H9 (cell line): ENCODE measurements at regions not wholly inside any gene's neighbourhood (a gene's known extent, or its start where the extent isn't known, plus 50 kb on each side); places are given as distances from the start of the nearest gene placed in this dataset.

Experiments
- DNase-seq: peaks from one replicate; pipeline ENCODE4 v3.0.0-alpha.2; 2017
- H2AFZ ChIP-seq: one replicate; pipeline ENCODE4 v1.6.1; 2013; ENCODE audit warnings: mild to moderate bottlenecking, low read length, control low read depth, moderate library complexity
- H2AK5ac ChIP-seq: 2 replicates; pipeline ENCODE4 v1.6.1; 2013; ENCODE audit warnings: low read length, control low read depth, mixed read lengths; ENCODE audit not compliant: insufficient read length
- H2BK120ac ChIP-seq: one replicate; pipeline ENCODE4 v1.6.1; 2013; ENCODE audit warnings: low read depth, mild to moderate bottlenecking, low read length, control low read depth, inconsistent platforms; ENCODE audit not compliant: poor library complexity, severe bottlenecking
- H2BK12ac ChIP-seq: 2 replicates; pipeline ENCODE4 v1.6.1; 2013; ENCODE audit warnings: low read length, control low read depth, mixed read lengths, low read depth; ENCODE audit not compliant: insufficient read length
- H2BK15ac ChIP-seq: 2 replicates; pipeline ENCODE4 v1.6.1; 2013; ENCODE audit warnings: low read depth, low read length, control low read depth
- H2BK20ac ChIP-seq: one replicate; pipeline ENCODE4 v1.6.1; 2013; ENCODE audit warnings: low read depth, mild to moderate bottlenecking, low read length, control low read depth, inconsistent platforms; ENCODE audit not compliant: poor library complexity, severe bottlenecking
- H2BK5ac ChIP-seq: 2 replicates; pipeline ENCODE4 v1.6.1; 2013; ENCODE audit warnings: low read length, control low read depth, mixed read lengths; ENCODE audit not compliant: insufficient read length
- H3K14ac ChIP-seq: 2 replicates; pipeline ENCODE4 v1.6.1; 2013; ENCODE audit warnings: low read length, control low read depth; ENCODE audit not compliant: insufficient read depth
- H3K18ac ChIP-seq: 2 replicates; pipeline ENCODE4 v1.6.1; 2013; ENCODE audit warnings: low read depth, mild to moderate bottlenecking, mixed read lengths, low read length, control low read depth; ENCODE audit not compliant: insufficient read length
- H3K23ac ChIP-seq: 2 replicates; pipeline ENCODE4 v1.6.1; 2013; ENCODE audit warnings: low read length, control low read depth, mixed read lengths, low read depth; ENCODE audit not compliant: insufficient read length
- H3K23me2 ChIP-seq: 2 replicates; pipeline ENCODE4 v1.6.1; 2013; ENCODE audit warnings: low read depth, mild to moderate bottlenecking, mixed read lengths, low read length, control low read depth; ENCODE audit not compliant: insufficient read length, poor library complexity, severe bottlenecking
- H3K27ac ChIP-seq: 2 replicates; pipeline ENCODE4 v1.5.1; 2013; ENCODE audit warnings: low read length, control low read depth, mixed read lengths, low read depth; ENCODE audit not compliant: insufficient read length
- H3K27me3 ChIP-seq: 2 replicates; pipeline ENCODE4 v1.6.1; 2013; ENCODE audit warnings: low read length, control low read depth, inconsistent platforms; ENCODE audit not compliant: insufficient read depth
- H3K4ac ChIP-seq: 2 replicates; pipeline ENCODE4 v1.6.1; 2013; ENCODE audit warnings: low read depth, mild to moderate bottlenecking, control low read depth, inconsistent platforms, low read length, moderate library complexity
- H3K4me1 ChIP-seq: 2 replicates; pipeline ENCODE4 v1.6.1; 2013; ENCODE audit warnings: low read length, control low read depth, inconsistent platforms; ENCODE audit not compliant: insufficient read depth
- H3K4me2 ChIP-seq: 2 replicates; pipeline ENCODE4 v1.6.1; 2013; ENCODE audit warnings: low read length, control low read depth, mixed read lengths; ENCODE audit not compliant: insufficient read length, insufficient read depth
- H3K56ac ChIP-seq: 2 replicates; pipeline ENCODE4 v1.6.1; 2013; ENCODE audit warnings: low read depth, mild to moderate bottlenecking, mixed read lengths, low read length, control low read depth; ENCODE audit not compliant: insufficient read length
- H3K79me1 ChIP-seq: 2 replicates; pipeline ENCODE4 v1.6.1; 2013; ENCODE audit warnings: low read depth, mild to moderate bottlenecking, moderate library complexity, low read length, control low read depth, inconsistent platforms; ENCODE audit not compliant: insufficient read depth, poor library complexity, severe bottlenecking
- H3K79me2 ChIP-seq: 2 replicates; pipeline ENCODE4 v1.6.1; 2013; ENCODE audit warnings: low read length, control low read depth, inconsistent platforms; ENCODE audit not compliant: insufficient read depth
- H3K9ac ChIP-seq: 2 replicates; pipeline ENCODE4 v1.6.1; 2013; ENCODE audit warnings: low read length, control low read depth, mixed read lengths; ENCODE audit not compliant: insufficient read length; ENCODE audit errors: extremely low read depth
- H3K9me3 ChIP-seq: one replicate; pipeline ENCODE4 v1.6.1; 2013; ENCODE audit warnings: low read depth, low read length, inconsistent platforms; ENCODE audit not compliant: control insufficient read depth
- H3T11ph ChIP-seq: one replicate; pipeline ENCODE4 v1.6.1; 2013; ENCODE audit warnings: mild to moderate bottlenecking, low read length, control low read depth, inconsistent platforms
- H4K20me1 ChIP-seq: one replicate; pipeline ENCODE4 v1.6.1; 2013; ENCODE audit not compliant: control insufficient read depth, insufficient read length, insufficient read depth
- H4K5ac ChIP-seq: 2 replicates; pipeline ENCODE4 v1.6.1; 2013; ENCODE audit warnings: low read depth, mild to moderate bottlenecking, mixed read lengths, low read length, control low read depth; ENCODE audit not compliant: insufficient read length
- H4K8ac ChIP-seq: replicated peaks from 2 replicates; pipeline ENCODE4 v1.6.1; 2013; ENCODE audit warnings: low read length, control low read depth, mixed read lengths, low read depth; ENCODE audit not compliant: insufficient read length
- H4K91ac ChIP-seq: 2 replicates; pipeline ENCODE4 v1.6.1; 2013; ENCODE audit warnings: low read depth, mild to moderate bottlenecking, moderate library complexity, mixed read lengths, low read length, control low read depth; ENCODE audit not compliant: insufficient read length
- H3K27ac Mint-ChIP-seq, 3 experiments: 2 replicates in 2 of 3; 3 replicates in 1 of 3; pipeline ENCODE4 v1.8.0; 2020 to 2021; ENCODE audit warnings: mixed read lengths in 3 of 3, mild to moderate bottlenecking in 1 of 3, moderate library complexity in 1 of 3
- H3K27me3 Mint-ChIP-seq: 2 replicates; pipeline ENCODE4 v1.8.0; 2021; ENCODE audit warnings: low read depth, mild to moderate bottlenecking, moderate library complexity, mixed read lengths
- H3K36me3 Mint-ChIP-seq, 3 experiments: 2 replicates in 2 of 3; 3 replicates in 1 of 3; pipeline ENCODE4 v1.8.0; 2020 to 2021; ENCODE audit warnings: low read depth in 3 of 3, mixed read lengths in 3 of 3; ENCODE audit not compliant: insufficient read depth in 1 of 3
- H3K4me1 Mint-ChIP-seq, 2 experiments: 2 replicates each; pipeline ENCODE4 v1.8.0; 2020; ENCODE audit warnings: mixed read lengths in 2 of 2
- H3K4me3 Mint-ChIP-seq, 2 experiments: 2 replicates in 1 of 2; 3 replicates in 1 of 2; pipeline ENCODE4 v1.8.0; 2020 to 2021; ENCODE audit warnings: mild to moderate bottlenecking in 2 of 2, mixed read lengths in 2 of 2, moderate library complexity in 1 of 2
- H3K9me3 Mint-ChIP-seq, 2 experiments: 2 replicates in 1 of 2; 3 replicates in 1 of 2; pipeline ENCODE4 v1.8.0; 2020; ENCODE audit warnings: mild to moderate bottlenecking in 2 of 2, mixed read lengths in 2 of 2, moderate library complexity in 1 of 2
- CTCF ChIP-seq: fragments of 200-600 bp; sonication (generic); conservative IDR thresholded peaks from 3 replicates; pipeline ENCODE4 v1.8.0; 2021; ENCODE audit warnings: antibody characterized with exemption, mild to moderate bottlenecking
- WGBS: extraction: QIAGEN DNeasy Blood & Tissue Kit; methylation state at CpG from one replicate; pipeline ENCODE4 v1.1.7; 2013; ENCODE audit warnings: missing lambda C conversion rate, low lambda C conversion rate, mixed read lengths; ENCODE audit not compliant: insufficient read length; ENCODE audit errors: extremely low coverage; 5-methylcytosine and 5-hydroxymethylcytosine counted together

GRCh38 chr16:86919578-86920305 lies 341.4 kb downstream of the FOXL1 start:
- WGBS = no CpG with 5 or more reads among the region's 28 CpGs
- H3K36me3 Mint-ChIP-seq = peaks cover 2 to 9% (median 3%) of the 10 kb centered on the region in 3 experiments; a peak in 5 of 7 replicates
- no peak for DNase-seq
- Histone ChIP-seq H3K18ac (no peak overlapping the region), H3K14ac (no peak overlapping the region; the same call in 1 of the 2 replicates), H2BK5ac (no peak overlapping the region), H3K4me1 (no peaks in the 10 kb centered on the region), H3T11ph (no peak overlapping the region), H4K8ac (no peak overlapping the region), H3K56ac (no peak overlapping the region), H4K5ac (no peak overlapping the region), H3K27me3 (no peaks in the 10 kb centered on the region), H2BK15ac (no peak overlapping the region), H3K4ac (no peak overlapping the region), H2BK12ac (no peak overlapping the region), H3K9ac (no peak overlapping the region), H3K23ac (no peak overlapping the region), H4K91ac (no peak overlapping the region), H3K79me2 (no peaks in the 10 kb centered on the region), H3K27ac (no peak overlapping the region), H3K79me1 (no peaks in the 10 kb centered on the region), H3K4me2 (no peak overlapping the region), H2BK20ac (no peak overlapping the region), H3K23me2 (no peaks in the 10 kb centered on the region), H2BK120ac (no peak overlapping the region), H2AK5ac (no peak overlapping the region), H2AFZ (no peak overlapping the region), H4K20me1 (no peaks in the 10 kb centered on the region), H3K9me3 (peaks cover 9% of the 10 kb centered on the region)
- H3K9me3 Mint-ChIP-seq = peaks cover 13 to 17% of the 10 kb centered on the region in 2 experiments; a peak in 4 of 5 replicates
- no peak overlapping the region for H3K27ac Mint-ChIP-seq
- peaks cover 6% of the 10 kb centered on the region for H3K27me3 Mint-ChIP-seq
- no peak for TF ChIP-seq CTCF
- H3K4me1 Mint-ChIP-seq = peaks cover 8 to 19% of the 10 kb centered on the region in 2 experiments
- H3K4me3 Mint-ChIP-seq = no peak overlapping the region
